H1 (cell line): ENCODE measurements at regions not wholly inside any gene's neighbourhood (a gene's known extent, or its start where the extent isn't known, plus 50 kb on each side); places are given as distances from the start of the nearest gene placed in this dataset.

ENCODE experiments used
- NRF1 ChIP-seq: IDR thresholded peaks from 2 replicates; pipeline ENCODE4 v1.6.1; 2011; ENCODE audit warnings: mild to moderate bottlenecking, low read depth, low read length, improper control_type of control experiment
- TF ChIP-seq, protein P1 (sequence below), 3 experiments: IDR thresholded peaks; 1 replicate in 2 of 3; 2 replicates in 1 of 3; pipeline versions ENCODE4 v1.5.1 to v1.6.1; 2011; ENCODE audit warnings: low read length in 3 of 3, mild to moderate bottlenecking in 3 of 3, inconsistent platforms in 2 of 3, low read depth in 1 of 3, moderate library complexity in 1 of 3; ENCODE audit not compliant: insufficient read depth in 1 of 3; ENCODE audit errors: control extremely low read depth in 1 of 3
- TF ChIP-seq, protein P2 (sequence below): IDR thresholded peaks from 2 replicates; pipeline ENCODE4 v1.6.1; 2011; ENCODE audit warnings: low read depth, mild to moderate bottlenecking, low read length; ENCODE audit not compliant: insufficient read depth

DNA sequence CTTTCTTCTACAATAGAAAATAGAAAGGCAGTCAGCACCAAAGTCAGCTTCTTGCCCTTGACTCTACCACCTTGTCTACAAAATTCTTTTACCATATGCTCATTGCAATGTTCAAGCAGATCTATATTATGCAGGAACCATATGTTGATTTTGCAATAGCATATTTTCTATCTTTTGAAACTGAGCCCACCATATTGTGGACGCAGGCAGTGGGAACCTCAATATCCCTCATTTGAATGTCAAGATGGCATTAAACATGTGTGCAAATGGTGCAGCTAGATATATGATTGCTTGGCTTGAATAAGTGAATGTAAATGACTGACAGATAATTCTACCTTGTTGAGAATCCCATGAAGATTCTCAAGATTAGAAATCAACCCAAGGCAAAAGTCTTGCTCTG, 412.7 kb upstream of the FSHR start (continued):
- TF ChIP-seq, protein P1, sequence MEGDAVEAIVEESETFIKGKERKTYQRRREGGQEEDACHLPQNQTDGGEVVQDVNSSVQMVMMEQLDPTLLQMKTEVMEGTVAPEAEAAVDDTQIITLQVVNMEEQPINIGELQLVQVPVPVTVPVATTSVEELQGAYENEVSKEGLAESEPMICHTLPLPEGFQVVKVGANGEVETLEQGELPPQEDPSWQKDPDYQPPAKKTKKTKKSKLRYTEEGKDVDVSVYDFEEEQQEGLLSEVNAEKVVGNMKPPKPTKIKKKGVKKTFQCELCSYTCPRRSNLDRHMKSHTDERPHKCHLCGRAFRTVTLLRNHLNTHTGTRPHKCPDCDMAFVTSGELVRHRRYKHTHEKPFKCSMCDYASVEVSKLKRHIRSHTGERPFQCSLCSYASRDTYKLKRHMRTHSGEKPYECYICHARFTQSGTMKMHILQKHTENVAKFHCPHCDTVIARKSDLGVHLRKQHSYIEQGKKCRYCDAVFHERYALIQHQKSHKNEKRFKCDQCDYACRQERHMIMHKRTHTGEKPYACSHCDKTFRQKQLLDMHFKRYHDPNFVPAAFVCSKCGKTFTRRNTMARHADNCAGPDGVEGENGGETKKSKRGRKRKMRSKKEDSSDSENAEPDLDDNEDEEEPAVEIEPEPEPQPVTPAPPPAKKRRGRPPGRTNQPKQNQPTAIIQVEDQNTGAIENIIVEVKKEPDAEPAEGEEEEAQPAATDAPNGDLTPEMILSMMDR (IDR thresholded peaks at IDR 0.05; ENCODE audit: control extremely low read depth in 1 of 3, insufficient read depth in 1 of 3, low read depth in 1 of 3, low read length in 3 of 3) = no peak
- no peak for TF ChIP-seq NRF1
- TF ChIP-seq, protein P2, sequence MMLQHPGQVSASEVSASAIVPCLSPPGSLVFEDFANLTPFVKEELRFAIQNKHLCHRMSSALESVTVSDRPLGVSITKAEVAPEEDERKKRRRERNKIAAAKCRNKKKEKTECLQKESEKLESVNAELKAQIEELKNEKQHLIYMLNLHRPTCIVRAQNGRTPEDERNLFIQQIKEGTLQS = no peak
